Lower lobe of right lung (tissue), 2 donors: ENCODE measurements at regions not wholly inside any gene's neighbourhood (a gene's known extent, or its start where the extent isn't known, plus 50 kb on each side); places are given as distances from the start of the nearest gene placed in this dataset.

Source experiments
- ATAC-seq, 2 donors: fragments of 200-7000 bp; cut with Tn5 transposase; one replicate each; pipeline ENCODE4 v1.9.1; 2020 to 2022; ENCODE audit warnings: mild to moderate bottlenecking in 2 of 2, moderate library complexity in 2 of 2
- DNase-seq: peaks from one replicate; pipeline ENCODE4 v3.0.0-alpha.2; 2020
- H3K27ac ChIP-seq: fragments of 200-600 bp; one replicate; pipeline ENCODE4 v1.8.0; 2022
- H3K27me3 ChIP-seq: fragments of 200-600 bp; one replicate; pipeline ENCODE4 v1.8.0; 2022; ENCODE audit warnings: low read depth
- H3K36me3 ChIP-seq: fragments of 200-600 bp; one replicate; pipeline ENCODE4 v1.8.0; 2022; ENCODE audit warnings: mild to moderate bottlenecking
- H3K4me1 ChIP-seq: fragments of 200-600 bp; one replicate; pipeline ENCODE4 v1.8.0; 2022
- H3K4me3 ChIP-seq: fragments of 200-600 bp; one replicate; pipeline ENCODE4 v1.8.0; 2022; ENCODE audit warnings: mild to moderate bottlenecking
- H3K9me3 ChIP-seq: fragments of 200-600 bp; one replicate; pipeline ENCODE4 v1.8.0; 2022
- CTCF ChIP-seq: fragments of 200-600 bp; IDR thresholded peaks from one replicate; pipeline ENCODE4 v1.8.0; 2022; ENCODE audit warnings: antibody characterized with exemption, mild to moderate bottlenecking
- intact Hi-C: fragments of 100-400 bp; cut with DNase I; formaldehyde crosslinking; loops from one replicate; pipeline ENCODE4 v1.11.0; 2022
- donor health status: DM: no; HTN: yes; CAD: no; lungs with severe emphysema.

GRCh38 chr12:115763376-115763775 lies 514.1 kb downstream of the MED13L start:
- H3K9me3 ChIP-seq = no peaks in the 10 kb centered on the region
- no peaks in the 10 kb centered on the region for H3K36me3 ChIP-seq
- no peak overlapping the region for H3K27ac ChIP-seq
- no peak for TF ChIP-seq CTCF
- DNase-seq = no peak
- no peak for ATAC-seq
- H3K4me3 ChIP-seq = no peak overlapping the region
- H3K27me3 ChIP-seq = no peaks in the 10 kb centered on the region
- intact Hi-C loops = no loop called here
- no peaks in the 10 kb centered on the region for H3K4me1 ChIP-seq

- no peak for TF ChIP-seq CTCF
- H3K4me3 ChIP-seq = no peak overlapping the region
- H3K27me3 ChIP-seq = no peaks in the 10 kb centered on the region
- intact Hi-C loops = no loop called here
- H3K36me3 ChIP-seq = no peaks in the 10 kb centered on the region
- no peaks in the 10 kb centered on the region for H3K4me1 ChIP-seq
- DNase-seq (no peak), ATAC-seq (no peak)
- no peaks in the 10 kb centered on the region for H3K9me3 ChIP-seq
- no peak overlapping the region for H3K27ac ChIP-seq
Measured at GRCh38 chr12:115762936-115763335, 514.6 kb downstream of the MED13L start.

GRCh38 chr12:115761784-115762183 lies 515.7 kb downstream of the MED13L start:
- H3K27me3 ChIP-seq = no peaks in the 10 kb centered on the region
- no peaks in the 10 kb centered on the region for H3K4me1 ChIP-seq
- H3K9me3 ChIP-seq = no peaks in the 10 kb centered on the region
- no peak overlapping the region for H3K27ac ChIP-seq
- no peaks in the 10 kb centered on the region for H3K36me3 ChIP-seq
- no peak for TF ChIP-seq CTCF
- intact Hi-C loops = no loop called here
- DNase-seq (no peak), ATAC-seq (no peak)
- no peak overlapping the region for H3K4me3 ChIP-seq

GRCh38 chr12:115760231-115760630 lies 517.3 kb downstream of the MED13L start:
- no peak for TF ChIP-seq CTCF

GRCh38 chr12:115758877-115759620 lies 518.4 kb downstream of the MED13L start:
- intact Hi-C loops = loop anchor here (10.0 kb wide), 1 partner anchor 1084 kb away; no protein-coding TSS in a partner anchor
- H3K27ac ChIP-seq = peak overlapping the region; percentile 73

More at GRCh38 chr12:115760231-115760630, 517.3 kb downstream of the MED13L start:
- no peaks in the 10 kb centered on the region for H3K27me3 ChIP-seq
- DNase-seq = no peak
- no peak overlapping the region for H3K4me3 ChIP-seq
- H3K9me3 ChIP-seq = no peaks in the 10 kb centered on the region
- no peak overlapping the region for H3K27ac ChIP-seq
- no peaks in the 10 kb centered on the region for H3K4me1 ChIP-seq
- ATAC-seq = no peak
- no peaks in the 10 kb centered on the region for H3K36me3 ChIP-seq
- intact Hi-C loops = no loop called here

More at GRCh38 chr12:115758877-115759620, 518.4 kb downstream of the MED13L start:
- no peak for ATAC-seq
- Histone ChIP-seq H3K36me3 (no peaks in the 10 kb centered on the region), H3K4me1 (no peaks in the 10 kb centered on the region), H3K27me3 (no peaks in the 10 kb centered on the region), H3K4me3 (peak overlapping the region; percentile 20), H3K9me3 (no peaks in the 10 kb centered on the region)
- no peak for DNase-seq
- no peak for TF ChIP-seq CTCF
